GM03348 (cell line): ENCODE measurements at regions not wholly inside any gene's neighbourhood (a gene's known extent, or its start where the extent isn't known, plus 50 kb on each side); places are given as distances from the start of the nearest gene placed in this dataset.

Experiments
- DNase-seq: peaks from one replicate; pipeline ENCODE4 v3.0.0; 2012; ENCODE audit warnings: low spot score

DNA sequence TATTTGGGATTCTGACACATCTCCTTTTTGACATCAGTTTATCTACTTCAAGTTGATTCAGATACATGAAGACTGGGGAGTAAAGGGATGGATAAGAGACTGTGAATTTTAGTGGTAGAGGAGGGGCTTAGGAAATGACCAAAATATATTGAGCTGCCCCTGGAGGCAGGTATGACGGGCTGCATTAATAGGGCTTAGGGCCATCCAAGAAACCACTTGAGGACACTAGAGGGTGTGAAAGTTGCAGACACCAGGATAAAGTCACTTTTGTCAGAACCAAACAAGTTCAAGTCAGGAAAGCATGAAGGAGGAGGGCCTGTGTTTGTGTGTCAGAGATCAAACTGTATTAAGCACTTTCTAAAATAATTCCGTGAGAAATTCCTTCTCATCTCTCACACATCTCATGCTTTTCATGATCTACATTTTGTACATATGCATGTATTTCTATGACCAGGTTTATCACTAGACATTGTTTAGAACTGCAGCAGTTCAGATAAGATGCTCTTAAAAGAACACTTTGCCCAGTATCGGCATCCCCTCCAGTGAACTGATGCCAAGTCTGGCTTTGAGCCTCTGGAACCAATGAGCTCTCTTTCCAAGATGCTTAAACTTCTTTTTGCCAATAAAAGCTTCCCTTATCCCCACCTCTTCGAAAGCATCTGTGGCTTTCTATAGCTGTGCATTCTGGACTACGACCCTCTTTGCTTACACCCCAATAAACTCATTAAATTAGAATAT lies 136.9 kb downstream of the SLC38A1 start:
- DNase-seq, result no peak

DNA sequence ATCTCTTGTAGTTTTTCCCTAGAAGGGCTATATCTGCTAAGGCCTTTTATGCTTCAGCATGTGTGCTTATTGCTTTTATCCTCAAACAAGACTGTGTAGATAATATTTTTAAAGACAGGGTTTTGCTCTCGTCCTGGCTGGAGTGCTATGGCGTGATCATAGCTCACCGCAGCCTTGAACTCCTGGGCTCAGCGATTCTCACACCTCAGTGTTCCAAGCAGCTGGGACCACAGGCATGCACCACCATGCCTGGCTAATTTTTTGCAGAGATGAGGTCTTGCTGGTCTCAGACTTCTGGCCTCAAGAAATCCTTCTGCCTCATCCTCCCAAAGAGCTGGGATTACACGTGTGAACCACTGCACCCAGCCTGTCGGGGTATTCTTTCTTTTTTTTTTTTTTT lies 137.3 kb upstream of the SCAF11 start:
- DNase-seq, result no peak

DNA sequence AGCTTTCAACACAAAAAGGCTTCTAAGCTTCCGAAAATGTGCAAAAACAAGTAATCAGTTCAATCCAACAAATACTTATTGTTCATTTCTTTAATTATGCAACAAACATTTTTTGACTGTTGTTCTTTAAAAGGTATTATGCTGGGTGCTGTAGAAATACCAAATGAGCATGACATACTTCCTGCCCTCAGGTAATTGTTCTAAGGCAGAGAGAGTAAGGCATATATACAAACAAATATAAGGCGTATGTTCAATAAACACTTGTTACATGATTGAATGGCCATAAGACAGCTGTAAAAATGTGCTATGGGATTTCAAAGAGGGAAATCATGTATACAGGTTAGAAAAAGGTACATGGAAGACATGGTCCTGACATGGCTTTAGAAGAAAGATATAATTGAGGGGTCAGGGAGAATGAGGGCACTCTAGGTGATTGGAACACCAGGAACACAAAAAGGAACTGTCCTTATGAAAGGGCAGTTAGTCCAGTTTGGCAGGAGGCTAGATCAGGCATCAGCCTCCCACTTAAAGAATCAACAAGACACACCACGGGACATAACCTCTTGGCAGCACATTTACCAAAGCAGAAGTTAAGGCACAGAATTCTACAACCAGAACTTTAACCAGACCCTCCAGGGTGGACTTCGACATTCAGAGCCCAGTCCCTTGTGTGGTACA lies 135.8 kb upstream of the SCAF11 start:
- no peak for DNase-seq

DNA sequence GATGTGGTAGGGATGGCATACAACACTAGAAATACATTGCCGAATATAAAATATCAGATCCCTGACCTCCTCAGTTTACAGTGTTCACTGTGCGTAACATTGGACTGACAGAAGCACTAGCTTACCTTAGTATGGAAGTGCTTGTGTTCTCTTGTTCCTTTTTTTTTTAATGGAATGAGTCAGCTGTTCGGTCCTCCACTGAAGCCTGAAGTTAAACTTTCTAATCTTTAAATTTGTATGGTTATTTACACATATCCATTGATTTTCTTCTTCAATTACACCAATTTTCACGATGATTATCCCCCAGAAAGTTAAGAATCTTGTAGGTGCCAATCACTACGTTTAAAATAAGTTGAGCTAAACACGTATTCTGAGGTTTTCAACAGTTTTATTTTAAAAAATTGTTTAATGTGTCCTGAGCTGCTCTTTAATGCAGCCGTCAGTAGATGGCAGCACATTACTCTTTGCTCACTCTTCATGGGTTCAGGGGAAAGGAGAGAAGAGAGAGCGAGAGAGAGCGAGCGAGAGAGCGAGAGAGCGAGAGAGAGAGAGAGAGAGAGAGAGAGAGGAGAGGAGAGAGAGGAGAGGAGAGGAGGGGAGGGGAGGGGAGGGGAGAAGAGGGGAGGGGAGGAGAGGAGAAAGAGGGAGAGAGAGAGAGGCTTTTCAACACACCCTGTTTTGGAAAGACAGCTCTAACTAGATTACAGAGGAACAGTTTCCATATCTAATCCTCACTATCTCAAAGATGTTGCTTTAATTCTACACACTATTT lies 134.7 kb upstream of the SCAF11 start:
- peak; percentile 73 for DNase-seq

DNA sequence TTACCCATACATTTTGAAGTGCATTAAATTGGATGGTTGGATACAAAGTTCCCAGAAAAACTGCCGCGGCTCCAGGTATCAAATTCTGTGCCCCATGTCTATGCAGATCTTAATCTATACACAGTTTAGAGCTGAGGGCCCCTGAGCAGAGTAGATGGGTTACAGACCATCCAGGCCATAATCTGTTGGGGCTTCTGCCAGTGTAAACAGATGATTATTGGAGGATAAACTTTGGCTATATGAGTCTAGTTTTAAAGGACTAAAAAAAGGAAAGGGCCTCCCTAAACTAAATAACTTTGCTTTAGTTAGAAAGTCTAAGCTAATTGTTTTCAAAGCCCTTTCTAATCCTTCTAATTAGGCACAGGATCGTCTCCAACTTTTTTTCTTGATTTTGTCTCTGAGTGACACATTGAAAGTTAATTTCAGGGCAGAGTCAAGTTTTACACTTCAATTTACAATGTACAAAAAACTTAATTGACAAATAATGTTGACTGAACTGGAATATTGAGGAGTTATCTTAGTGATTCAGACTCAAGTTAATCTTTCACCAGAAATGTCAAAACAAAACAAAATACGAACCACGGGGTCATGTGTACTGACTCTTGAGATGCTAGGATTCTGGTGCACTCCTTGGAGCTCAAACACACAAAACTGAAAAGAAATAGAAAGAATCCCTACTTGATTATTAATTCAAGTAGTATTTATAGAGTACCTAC lies 133.9 kb upstream of the SCAF11 start:
- DNase-seq, result no peak

DNA sequence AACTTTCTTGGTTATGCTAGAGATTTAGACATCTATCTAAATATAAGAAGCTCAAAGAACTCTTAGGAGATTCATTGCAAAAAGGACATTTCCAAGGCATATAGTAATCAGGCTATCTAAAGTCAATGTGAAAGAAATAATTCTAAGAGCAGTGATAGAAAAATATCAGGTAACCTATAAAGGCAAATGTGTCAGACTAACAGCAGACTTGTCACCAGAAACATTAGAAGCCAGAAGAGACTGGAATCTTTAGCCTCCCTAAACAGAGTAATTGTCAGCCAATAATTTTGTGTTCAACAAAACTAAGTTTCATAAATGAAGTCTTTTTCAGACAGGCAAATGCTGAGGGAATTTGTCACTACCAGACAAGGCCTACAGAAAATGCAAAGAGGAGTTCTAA lies 122.0 kb upstream of the SCAF11 start:
- no peak for DNase-seq

DNA sequence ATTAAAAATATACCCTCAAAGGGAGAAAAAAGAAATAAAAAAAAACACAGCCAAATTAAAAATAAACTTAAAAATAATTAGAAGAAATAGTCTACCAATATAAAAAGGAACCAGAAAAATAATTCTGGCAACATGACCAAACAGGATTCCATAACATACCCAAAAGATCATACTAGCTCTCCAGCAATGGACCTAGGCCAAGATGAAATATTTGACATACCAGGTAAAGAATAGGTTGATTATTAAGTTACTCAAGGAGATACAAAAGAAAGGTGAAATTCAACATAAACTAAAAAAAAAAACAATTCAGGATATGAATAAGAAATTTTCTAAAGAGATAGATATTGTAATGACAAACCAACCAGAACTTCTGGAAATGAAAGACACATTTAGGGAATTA lies 121.3 kb upstream of the SCAF11 start:
- DNase-seq, result no peak

DNA sequence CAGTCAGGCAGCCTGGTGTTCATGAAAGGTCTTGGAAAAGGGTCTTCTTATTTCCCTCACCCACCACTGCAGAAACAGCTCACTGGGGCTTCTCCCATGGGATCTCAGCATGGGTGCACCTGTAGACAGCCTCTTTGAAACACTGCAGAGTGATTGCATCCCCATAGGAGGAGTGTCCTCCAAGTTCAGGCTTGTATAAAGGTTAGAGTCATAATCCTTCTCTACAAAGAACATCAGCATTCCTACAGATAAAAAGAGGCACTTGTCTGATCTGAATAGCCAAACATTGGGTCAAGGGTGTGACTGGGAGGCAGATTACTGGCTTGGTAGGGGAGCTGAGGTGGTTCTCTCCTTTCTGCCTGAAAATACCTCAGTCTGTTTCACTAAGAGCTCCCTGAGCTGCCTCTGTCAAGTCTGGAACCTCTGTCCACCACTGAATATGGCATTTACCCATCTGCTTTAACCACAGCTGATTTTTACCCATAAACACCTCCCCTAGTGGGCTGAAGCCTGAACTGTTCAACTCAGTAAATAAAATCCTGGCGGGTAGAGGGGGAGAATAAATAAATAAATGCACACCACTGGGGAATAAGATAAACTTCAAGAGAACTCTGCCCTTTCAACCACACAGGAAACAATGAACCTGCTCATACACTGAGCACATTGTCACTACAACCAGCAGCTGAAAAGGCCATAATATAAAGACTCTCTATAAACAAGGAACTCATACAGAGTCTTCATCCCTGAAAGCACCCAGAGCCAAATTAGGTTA lies 120.7 kb upstream of the SCAF11 start:
- no peak for DNase-seq

DNA sequence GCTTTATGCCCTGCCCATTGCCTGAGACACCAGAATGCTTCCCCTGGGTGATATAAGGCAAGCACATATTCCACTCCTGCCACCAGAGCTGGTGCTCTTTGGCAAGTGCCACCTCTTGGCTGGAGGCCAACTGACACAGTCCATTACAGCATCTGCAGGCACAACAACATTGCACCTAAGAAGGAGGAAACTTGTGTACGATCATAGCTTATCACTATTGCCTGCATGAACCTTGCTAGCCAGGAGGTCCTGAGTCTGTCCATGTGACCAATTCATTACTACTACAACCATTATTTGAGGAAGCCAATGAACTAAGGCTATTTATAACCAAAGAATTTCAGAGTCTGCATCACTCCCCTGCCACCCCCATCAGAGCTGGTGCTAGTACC lies 119.8 kb upstream of the SCAF11 start:
- DNase-seq, result no peak

DNA sequence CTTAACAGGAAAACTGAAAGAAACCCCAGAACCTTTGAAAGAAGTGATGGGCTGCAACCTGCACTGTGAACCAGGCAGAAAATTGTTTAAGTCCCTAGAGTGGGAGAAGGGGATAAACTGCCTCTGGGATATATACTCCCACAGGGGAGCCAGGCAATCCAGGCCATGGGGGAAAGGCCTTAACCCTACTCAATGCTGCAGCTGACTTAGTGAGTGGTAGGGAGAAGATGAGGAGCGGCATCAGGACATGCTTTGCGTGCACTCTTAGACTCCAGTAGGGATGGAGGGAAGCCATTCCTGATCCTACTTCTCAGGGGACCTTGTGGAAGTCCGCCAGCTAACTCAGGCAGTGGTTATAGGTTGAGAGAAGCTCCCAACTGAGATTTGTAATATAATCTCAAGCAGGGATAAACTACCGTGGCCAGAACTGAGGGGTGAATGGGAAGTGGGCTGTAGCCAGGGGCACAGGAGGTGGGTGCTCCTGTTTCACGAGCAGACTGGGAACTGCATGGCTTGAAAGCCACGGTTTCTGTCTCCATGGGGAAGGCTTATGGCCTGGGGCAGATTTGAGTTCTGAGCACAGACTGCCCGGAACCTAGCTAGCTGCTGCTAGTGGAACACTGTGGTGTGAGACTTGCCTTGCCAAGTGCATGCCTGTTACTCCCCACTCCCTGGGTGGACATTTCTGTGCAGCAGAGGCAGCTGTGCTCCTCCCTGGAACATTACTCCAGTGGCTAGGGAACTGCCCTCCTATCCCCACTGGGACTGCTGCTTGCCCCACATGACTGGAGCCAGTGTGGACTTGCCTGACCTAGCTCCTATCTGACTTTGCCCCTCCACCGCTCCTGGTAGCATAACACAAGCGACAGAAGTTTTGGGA lies 119.2 kb upstream of the SCAF11 start:
- no peak for DNase-seq

DNA sequence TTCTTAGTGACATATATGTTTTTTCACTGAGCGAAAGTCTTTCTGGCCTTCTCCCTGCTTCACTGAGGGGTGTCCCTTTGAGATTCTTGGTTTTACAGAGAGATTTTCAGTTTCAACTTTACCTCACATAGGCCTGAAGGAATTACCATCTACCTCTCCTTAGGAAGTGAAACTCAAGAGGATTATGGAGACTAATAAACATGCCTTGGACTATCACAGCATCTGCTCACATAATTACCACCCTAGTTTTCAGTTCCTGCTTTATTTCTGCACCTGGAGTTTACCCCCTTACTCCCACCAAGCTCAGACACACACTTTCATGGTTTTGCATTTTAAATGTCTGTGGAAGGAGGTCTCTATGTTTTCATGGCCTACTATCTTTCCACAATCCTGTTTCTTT lies 118.3 kb upstream of the SCAF11 start:
- no peak for DNase-seq

DNA sequence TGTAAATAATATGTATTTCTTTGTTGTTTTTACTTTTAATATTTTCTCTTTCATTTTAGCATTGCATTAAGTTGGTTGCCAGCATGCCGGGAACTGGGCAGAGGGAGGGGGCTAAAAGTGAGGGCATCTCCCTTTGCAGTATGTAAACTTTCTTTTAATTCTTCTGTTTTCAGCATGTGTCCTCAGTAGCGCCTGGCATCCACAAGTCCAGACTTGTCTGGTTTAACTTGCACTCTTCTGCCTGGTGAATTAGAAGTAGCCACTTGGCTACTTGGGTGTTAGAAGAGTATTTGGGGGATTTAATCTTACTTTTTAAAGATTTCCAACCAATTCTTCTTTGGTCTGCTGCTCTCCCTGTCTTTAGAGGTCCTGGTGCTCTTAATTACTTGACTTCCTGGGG lies 117.2 kb upstream of the SCAF11 start:
- no peak for DNase-seq

DNA sequence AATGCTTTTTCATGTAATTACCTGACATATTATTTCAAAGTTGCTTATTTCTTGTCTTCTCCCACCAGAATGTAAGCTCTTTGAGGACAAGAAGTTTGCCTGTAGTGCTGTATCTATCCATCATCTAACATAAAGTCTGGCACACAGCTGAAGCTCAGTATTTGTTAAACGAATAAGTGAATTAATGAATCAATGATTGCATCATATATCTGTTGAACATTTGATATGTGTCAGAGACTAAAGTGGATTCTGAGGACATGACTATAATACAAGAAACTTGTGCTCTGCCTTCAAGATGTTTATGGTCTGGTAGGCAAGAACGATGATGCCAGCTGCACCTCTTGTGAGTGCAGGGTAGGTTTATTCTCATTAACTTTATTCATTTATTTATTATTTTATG lies 115.4 kb upstream of the SCAF11 start:
- DNase-seq, result no peak

DNA sequence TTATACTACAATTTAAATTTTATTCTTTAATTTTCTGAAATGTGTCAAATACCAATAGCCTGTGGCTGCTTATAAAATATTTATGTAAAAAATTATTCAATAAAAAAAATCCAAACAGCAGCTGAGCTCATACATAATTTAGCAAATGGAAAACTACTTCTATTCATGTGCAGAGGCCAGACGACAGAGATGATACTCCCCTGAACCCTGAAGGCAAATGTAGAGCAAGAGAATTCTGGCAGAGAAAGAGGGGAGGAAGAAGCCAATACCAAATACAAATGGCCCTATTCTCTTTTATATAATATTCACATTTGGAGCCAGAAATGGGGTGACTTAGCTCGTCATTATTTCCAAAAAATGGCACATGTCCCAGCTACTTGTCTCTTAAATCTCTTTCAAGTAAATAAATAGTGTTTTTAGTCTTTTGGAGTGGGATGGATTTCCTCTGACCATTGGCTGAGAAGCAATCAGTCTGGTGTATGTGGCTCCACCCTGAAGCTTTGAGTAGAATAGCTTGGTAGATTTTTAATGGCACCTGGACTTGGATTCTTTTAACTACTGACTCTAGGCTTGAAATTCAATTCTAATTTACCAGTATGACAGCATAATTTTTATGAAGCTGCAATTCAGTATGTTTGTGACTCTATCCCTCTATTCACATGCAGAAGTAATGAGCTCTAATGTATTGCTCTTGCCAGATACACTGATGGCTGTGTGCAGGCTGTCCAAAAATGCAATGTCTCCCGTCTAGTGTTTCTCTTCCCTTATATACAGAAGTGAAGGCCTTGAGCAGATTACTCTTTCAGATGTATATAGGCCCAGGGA lies 113.4 kb upstream of the SCAF11 start:
- DNase-seq, result no peak

DNA sequence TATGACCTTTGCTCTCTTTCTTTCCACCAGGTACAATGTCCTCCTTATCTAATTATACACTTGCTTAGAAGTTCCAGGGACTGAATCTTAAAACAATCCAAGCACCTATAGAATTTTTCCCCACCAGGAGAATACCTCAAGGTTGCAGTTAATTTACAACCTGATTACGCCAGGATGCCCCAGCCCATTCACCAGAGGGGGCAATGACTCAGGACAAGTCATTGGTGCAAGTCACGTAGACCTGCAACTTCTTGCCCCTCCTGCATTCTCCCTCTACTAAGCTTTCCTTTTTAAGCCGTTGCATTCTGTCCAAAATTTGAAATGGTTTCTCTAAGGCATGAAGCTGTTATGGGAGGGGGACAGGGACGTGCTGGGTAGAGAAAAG lies 111.1 kb upstream of the SCAF11 start:
- DNase-seq, result no peak

DNA sequence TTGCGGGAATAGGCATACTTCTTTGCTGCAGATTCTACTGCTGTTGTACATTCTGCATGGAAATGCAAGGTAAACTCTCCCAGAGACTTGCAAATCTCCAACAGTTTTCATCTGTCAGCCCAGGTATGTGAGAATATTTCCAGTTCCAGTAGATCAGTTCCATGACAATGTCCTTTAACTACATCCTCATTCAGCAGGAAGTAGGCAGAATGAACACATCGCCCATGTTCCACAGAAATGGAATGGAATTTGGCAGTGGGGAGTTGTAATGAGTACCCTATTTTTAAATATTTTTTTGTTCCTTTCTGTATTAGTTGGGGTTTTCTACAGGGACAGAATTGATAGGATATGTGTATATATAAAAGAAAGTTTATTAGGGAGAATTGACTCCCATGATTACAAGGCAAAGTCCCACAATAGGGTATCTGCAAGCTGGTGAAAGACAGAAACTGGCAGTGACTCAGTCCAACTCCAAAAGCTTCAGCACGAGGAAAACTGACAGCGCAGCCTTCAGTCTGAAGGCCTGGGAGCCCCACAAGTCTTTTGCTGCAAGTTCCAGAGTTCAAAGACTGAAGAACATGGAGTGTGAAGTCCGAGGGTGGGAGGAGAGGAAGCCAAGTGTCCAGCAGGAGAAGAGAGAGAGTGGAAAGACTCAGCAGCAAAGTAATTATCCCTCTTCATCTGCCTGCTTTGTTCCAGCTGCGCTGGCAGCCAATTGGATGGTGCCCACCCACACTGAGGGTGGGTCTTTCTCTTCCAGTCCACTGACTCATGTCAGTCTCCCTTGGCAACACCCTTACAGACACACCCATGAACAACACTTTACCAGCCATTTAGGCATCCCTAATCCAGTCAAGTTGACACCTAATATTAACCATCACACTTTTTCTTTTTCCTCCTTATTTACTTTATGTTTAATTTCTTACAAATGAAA lies 110.4 kb upstream of the SCAF11 start:
- DNase-seq, result no peak

DNA sequence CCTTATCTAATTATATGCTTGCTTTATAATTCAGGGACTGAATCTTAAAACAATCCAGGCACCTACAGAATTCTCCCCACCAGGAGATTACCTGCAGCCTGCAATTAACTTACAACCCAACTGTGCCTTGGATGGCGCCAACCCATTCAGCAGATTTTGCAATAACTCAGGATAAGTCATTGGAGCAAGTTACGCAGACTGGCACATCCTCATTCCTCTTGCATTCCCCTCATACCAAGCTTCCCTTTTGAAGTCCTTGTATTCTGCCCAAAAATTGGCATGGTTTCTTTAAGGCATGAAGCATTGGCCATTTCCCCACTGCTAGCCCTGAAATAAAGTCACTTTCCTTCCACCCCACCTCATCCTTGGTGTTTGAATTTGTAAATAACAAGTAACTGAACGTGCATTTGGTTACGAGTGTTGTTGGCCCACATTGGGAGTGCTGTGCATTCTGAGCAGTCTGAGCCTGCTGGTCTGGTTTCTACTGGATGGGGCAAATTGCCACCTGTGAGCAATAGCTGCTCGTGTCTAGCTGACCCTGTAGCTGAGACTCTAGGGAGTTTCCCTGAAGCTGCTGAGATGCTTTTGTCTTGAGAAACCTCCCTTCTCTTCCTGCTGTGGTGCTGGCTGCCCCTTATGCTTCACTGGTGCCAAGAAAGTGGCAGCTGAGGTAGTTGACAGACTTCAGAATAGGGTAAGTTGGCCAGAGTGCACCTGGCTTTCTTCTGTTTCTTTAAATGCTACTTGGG lies 99.2 kb upstream of the SCAF11 start:
- peak; percentile 17 for DNase-seq

DNA sequence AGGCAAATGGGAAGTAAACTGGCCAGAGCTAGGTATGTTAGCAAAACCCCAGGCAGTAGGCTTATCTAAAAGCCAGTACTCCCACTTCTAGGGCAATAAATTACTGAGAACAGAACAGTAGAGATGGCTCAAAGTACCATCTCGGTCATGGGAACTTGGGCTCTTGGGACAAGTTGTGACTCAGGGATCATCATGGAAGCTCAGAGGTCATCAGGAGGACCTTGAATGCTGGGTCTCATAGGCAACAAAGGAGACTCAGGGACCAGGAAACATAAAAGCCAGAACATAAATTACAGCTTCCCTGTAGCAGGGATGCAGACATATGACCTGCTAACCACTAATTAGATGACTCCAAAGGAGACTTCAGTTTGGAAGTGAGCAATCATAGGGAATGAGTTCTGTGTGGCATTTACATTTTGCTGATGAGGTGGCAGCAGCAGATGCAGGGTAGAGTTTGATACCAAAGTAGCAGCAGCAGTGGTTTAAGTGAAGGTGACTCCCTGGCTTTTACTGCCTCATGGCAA lies 97.6 kb upstream of the SCAF11 start:
- no peak for DNase-seq
